ENCODE measurements at regions not wholly inside any gene's neighbourhood (a gene's known extent, or its start where the extent isn't known, plus 50 kb on each side); places are given as distances from the start of the nearest gene placed in this dataset.

- TF ChIP-seq CTCF (IDR thresholded peaks at IDR 0.05) (no peak), POLR2A (IDR thresholded peaks at IDR 0.05) (no peak)
Measured at GRCh38 chrX:39985551-39985950, 112.2 kb downstream of the BCOR start.
